ENCODE measurements at regions not wholly inside any gene's neighbourhood (a gene's known extent, or its start where the extent isn't known, plus 50 kb on each side); places are given as distances from the start of the nearest gene placed in this dataset.

- TF ChIP-seq, protein P1, sequence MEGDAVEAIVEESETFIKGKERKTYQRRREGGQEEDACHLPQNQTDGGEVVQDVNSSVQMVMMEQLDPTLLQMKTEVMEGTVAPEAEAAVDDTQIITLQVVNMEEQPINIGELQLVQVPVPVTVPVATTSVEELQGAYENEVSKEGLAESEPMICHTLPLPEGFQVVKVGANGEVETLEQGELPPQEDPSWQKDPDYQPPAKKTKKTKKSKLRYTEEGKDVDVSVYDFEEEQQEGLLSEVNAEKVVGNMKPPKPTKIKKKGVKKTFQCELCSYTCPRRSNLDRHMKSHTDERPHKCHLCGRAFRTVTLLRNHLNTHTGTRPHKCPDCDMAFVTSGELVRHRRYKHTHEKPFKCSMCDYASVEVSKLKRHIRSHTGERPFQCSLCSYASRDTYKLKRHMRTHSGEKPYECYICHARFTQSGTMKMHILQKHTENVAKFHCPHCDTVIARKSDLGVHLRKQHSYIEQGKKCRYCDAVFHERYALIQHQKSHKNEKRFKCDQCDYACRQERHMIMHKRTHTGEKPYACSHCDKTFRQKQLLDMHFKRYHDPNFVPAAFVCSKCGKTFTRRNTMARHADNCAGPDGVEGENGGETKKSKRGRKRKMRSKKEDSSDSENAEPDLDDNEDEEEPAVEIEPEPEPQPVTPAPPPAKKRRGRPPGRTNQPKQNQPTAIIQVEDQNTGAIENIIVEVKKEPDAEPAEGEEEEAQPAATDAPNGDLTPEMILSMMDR (IDR thresholded peaks at IDR 0.05): no peak
- TF ChIP-seq POLR2A (IDR thresholded peaks at IDR 0.05): no peak
Observed at GRCh38 chr3:176219970-176220369, 977.3 kb downstream of the TBL1XR1 start.
